ENCODE measurements at regions not wholly inside any gene's neighbourhood (a gene's known extent, or its start where the extent isn't known, plus 50 kb on each side); places are given as distances from the start of the nearest gene placed in this dataset.

GRCh38 chr1:232452117-232452516 is 177.8 kb downstream of the SIPA1L2 start:
- no peak overlapping the region for H3K4me3 ChIP-seq (ENCODE audit: low read depth, low read length)

- H3K4me3 ChIP-seq (ENCODE audit: low read depth, low read length): no peak overlapping the region
Observed at GRCh38 chr1:232451506-232451905, 178.4 kb downstream of the SIPA1L2 start.

GRCh38 chr1:232450615-232451014 is 179.3 kb downstream of the SIPA1L2 start:
- no peak overlapping the region for H3K4me3 ChIP-seq (ENCODE audit: low read depth, low read length)

GRCh38 chr1:232447125-232447524 is 182.8 kb downstream of the SIPA1L2 start:
- no peak overlapping the region for H3K4me3 ChIP-seq (ENCODE audit: low read depth, low read length)

- no peak overlapping the region for H3K4me3 ChIP-seq (ENCODE audit: low read depth, low read length)
Observed at GRCh38 chr1:232445361-232446106, 184.4 kb downstream of the SIPA1L2 start.

- no peak overlapping the region for H3K4me3 ChIP-seq (ENCODE audit: low read depth, low read length)
Observed at GRCh38 chr1:232443372-232443771, 186.6 kb downstream of the SIPA1L2 start.

- H3K4me3 ChIP-seq (ENCODE audit: low read depth, low read length): no peak overlapping the region
Observed at GRCh38 chr1:232441036-232441411, 188.9 kb downstream of the SIPA1L2 start.

- H3K4me3 ChIP-seq (ENCODE audit: low read depth, low read length): no peak overlapping the region
Observed at GRCh38 chr1:232440325-232441035, 189.5 kb downstream of the SIPA1L2 start.

- H3K4me3 ChIP-seq (ENCODE audit: low read depth, low read length): no peak overlapping the region
Observed at GRCh38 chr1:232439011-232439410, 190.9 kb downstream of the SIPA1L2 start.

GRCh38 chr1:232438476-232438875 is 191.5 kb downstream of the SIPA1L2 start:
- H3K4me3 ChIP-seq (ENCODE audit: low read depth, low read length): no peak overlapping the region

- no peak overlapping the region for H3K4me3 ChIP-seq (ENCODE audit: low read depth, low read length)
Observed at GRCh38 chr1:232437510-232437909, 192.4 kb downstream of the SIPA1L2 start.

- H3K4me3 ChIP-seq (ENCODE audit: low read depth, low read length): no peak overlapping the region
Observed at GRCh38 chr1:232435729-232436128, 194.2 kb downstream of the SIPA1L2 start.

- H3K4me3 ChIP-seq (ENCODE audit: low read depth, low read length): no peak overlapping the region
Observed at GRCh38 chr1:232432313-232432712, 197.6 kb downstream of the SIPA1L2 start.

- no peak overlapping the region for H3K4me3 ChIP-seq (ENCODE audit: low read depth, low read length)
Observed at GRCh38 chr1:232431748-232432147, 198.2 kb downstream of the SIPA1L2 start.

GRCh38 chr1:232431326-232431725 is 198.6 kb downstream of the SIPA1L2 start:
- no peak overlapping the region for H3K4me3 ChIP-seq (ENCODE audit: low read depth, low read length)

- no peak overlapping the region for H3K4me3 ChIP-seq (ENCODE audit: low read depth, low read length)
Observed at GRCh38 chr1:232430467-232430866, 199.5 kb downstream of the SIPA1L2 start.

- H3K4me3 ChIP-seq (ENCODE audit: low read depth, low read length): no peak overlapping the region
Observed at GRCh38 chr1:232428786-232429530, 201.0 kb downstream of the SIPA1L2 start.

GRCh38 chr1:232428036-232428645 is 201.8 kb downstream of the SIPA1L2 start:
- H3K4me3 ChIP-seq (ENCODE audit: low read depth, low read length): no peak overlapping the region

GRCh38 chr1:232426801-232427200 is 203.1 kb downstream of the SIPA1L2 start:
- H3K4me3 ChIP-seq (ENCODE audit: low read depth, low read length): no peak overlapping the region

- H3K4me3 ChIP-seq (ENCODE audit: low read depth, low read length): no peak overlapping the region
Observed at GRCh38 chr1:232425421-232425820, 204.5 kb downstream of the SIPA1L2 start.

- H3K4me3 ChIP-seq (ENCODE audit: low read depth, low read length): no peak overlapping the region
Observed at GRCh38 chr1:232423591-232423990, 206.3 kb downstream of the SIPA1L2 start.
